IMR-90 (cell line): ENCODE measurements at regions not wholly inside any gene's neighbourhood (a gene's known extent, or its start where the extent isn't known, plus 50 kb on each side); places are given as distances from the start of the nearest gene placed in this dataset.

Experiments used
- CEBPB ChIP-seq: IDR thresholded peaks from 2 replicates; pipeline ENCODE4 v1.6.1; 2012; ENCODE audit warnings: low read depth, low read length, improper control_type of control experiment
- CTCF ChIP-seq: conservative IDR thresholded peaks from 2 replicates; pipeline ENCODE4 v1.5.1; 2012; ENCODE audit warnings: mild to moderate bottlenecking, low read depth, low read length, improper control_type of control experiment
- MXI1 ChIP-seq: IDR thresholded peaks from 2 replicates; pipeline ENCODE4 v1.6.1; 2012; ENCODE audit warnings: low read depth, mild to moderate bottlenecking, low read length, moderate library complexity, borderline replicate concordance
- POLR2A ChIP-seq: IDR thresholded peaks from 2 replicates; pipeline ENCODE4 v1.6.1; 2012; ENCODE audit warnings: mild to moderate bottlenecking, low read depth, low read length
- RAD21 ChIP-seq: IDR thresholded peaks from 2 replicates; pipeline ENCODE4 v1.6.1; 2012; ENCODE audit warnings: low read length, improper control_type of control experiment
- SMC3 ChIP-seq: fragments of 150-350 bp; IDR thresholded peaks from 2 replicates; pipeline ENCODE4 v1.6.1; 2016; ENCODE audit warnings: low read depth, mild to moderate bottlenecking, antibody characterized with exemption, low read length, moderate library complexity
- USF2 ChIP-seq: fragments of 150-350 bp; IDR thresholded peaks from 2 replicates; pipeline ENCODE4 v1.6.1; 2017; ENCODE audit warnings: mild to moderate bottlenecking, antibody characterized with exemption, low read length, low read depth

- TF ChIP-seq USF2 (no peak), CTCF (no peak), SMC3 (no peak), MXI1 (no peak), CEBPB (no peak), POLR2A (no peak), RAD21 (no peak)
Observed at GRCh38 chr1:175891783-175892309, 148.5 kb upstream of the TNR start.
